NOMO-1 treated with dmso at 0.1 percent for 144 hours (cell line): ENCODE measurements at regions not wholly inside any gene's neighbourhood (a gene's known extent, or its start where the extent isn't known, plus 50 kb on each side); places are given as distances from the start of the nearest gene placed in this dataset.

ENCODE experiments used
- DNase-seq: peaks from one replicate; lab custom pipeline; 2025; ENCODE audit not compliant: unreplicated experiment; lab: John Stamatoyannopoulos, UW

DNA sequence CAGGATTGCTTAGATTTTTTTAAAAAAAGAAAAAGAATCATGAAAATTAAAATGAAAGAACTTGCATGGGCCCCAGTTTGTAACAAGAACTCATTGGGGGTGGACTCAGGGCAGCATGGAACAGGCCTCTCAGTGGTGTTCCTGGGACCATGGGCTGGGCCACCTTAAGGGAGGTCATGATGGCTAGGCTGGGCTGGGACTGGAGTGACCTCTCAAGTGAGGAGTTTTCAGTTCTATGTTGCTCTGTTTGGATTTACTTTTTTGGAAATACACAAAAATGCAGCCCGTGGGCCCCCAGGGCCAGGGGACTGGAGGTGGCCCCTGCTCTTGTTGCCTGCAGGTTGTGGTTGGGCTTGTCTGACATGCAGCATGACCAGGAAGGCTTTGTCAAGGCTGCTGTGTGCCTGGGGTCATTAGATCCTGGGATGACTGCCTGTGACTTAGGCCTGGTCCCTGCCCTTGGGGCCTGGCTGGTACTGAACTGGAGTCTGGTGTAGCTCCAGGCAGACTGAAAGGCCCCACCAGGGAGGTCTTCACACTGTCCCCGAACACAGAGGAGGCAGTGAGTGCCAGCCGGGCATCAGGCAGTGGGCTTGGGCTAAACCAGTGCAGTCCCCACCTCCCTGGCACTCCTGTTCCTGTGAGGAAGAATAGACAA is 115.6 kb downstream of the GLI2 start:
- no peak for DNase-seq

DNA sequence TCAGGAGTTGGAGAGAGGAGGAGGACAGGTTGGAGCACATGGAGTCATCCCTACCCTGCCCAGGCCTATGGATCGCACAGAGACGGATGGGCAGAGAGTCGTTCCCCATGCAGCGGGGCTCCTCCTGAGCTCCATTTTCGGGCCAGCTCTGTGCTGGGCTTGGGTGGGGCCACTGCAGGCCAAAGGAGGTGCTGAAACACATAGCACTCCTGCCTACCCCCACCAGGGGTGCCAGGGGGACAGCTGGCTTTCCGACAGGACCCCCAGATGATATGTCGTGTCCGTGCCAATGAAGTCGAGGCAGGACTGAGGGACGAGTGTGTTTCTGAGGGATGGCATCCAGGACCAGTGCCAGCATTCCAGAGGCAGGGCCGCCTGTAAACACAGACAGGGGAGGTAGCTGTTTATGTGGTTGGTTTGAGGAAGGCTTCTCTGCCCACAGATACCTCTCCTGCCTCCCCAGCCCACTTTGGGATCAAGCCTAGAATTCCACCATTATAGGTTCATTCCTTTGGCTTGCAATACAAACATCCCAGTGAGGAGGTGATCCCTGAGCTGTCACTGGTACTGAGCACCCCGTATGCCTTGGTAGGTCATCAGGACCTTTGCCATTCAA is 116.6 kb downstream of the GLI2 start:
- no peak for DNase-seq

DNA sequence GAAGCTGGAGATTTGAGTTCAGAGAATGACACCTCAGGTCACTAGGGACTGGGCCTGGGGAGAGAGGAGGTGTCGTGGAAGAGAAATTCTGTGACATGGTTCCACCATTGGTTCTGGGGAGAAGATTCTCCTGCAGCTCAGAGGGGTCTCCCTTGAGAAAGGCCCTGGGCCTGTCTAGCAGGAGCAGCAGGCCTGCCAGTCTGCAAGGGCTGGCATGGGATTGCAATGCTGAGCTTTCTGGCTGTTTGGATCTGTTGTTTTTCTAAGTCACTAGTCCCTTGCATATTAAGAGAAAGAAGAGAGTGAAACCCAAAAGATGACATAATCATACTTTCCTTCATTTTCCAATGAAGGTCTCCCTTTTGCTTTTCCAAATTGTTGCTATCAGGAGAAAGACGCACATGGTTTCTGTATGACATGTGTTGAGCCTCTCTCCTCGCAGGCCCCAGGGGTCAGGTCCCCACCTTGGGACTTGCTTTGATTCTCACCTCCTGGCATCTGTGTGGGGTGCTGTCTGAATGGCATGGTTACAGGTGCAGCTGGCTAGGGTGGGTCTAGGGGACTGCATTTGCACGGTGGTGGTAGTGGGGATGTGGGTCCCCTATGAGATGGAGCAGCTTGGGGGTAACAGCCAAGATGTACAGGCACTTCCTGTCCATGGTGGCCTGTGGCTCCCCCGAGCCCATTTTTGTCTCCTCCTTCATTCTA is 117.8 kb downstream of the GLI2 start:
- no peak for DNase-seq

DNA sequence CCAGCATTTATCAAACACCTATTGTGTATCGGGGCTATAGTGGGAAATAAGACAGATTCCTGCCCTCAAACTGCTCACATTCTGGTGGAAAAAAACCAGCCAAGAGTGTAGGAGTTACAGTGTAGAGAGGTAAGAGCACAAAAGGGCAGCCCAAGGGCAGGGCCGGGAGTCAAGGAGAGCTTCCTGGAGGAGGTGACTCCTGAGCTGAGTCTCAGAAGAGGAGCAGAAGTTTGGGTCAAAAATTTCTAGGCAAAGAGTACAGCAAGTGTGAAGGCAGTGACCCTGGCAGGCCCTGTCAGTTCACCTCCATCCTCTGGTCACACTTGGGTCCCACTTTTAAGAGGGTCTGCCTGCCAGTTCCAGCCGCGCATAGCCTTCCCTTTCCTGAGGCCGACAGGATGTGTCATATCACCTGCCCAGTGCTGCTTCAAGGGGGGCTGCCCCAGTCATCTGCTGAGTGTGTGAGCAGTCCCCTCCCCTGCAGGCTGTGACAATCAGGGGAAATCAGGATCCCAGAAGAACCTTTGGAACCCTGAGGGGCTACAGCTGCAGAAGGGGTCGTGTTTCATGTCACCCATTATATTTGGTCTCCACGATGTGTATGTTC is 118.4 kb downstream of the GLI2 start:
- no peak for DNase-seq

DNA sequence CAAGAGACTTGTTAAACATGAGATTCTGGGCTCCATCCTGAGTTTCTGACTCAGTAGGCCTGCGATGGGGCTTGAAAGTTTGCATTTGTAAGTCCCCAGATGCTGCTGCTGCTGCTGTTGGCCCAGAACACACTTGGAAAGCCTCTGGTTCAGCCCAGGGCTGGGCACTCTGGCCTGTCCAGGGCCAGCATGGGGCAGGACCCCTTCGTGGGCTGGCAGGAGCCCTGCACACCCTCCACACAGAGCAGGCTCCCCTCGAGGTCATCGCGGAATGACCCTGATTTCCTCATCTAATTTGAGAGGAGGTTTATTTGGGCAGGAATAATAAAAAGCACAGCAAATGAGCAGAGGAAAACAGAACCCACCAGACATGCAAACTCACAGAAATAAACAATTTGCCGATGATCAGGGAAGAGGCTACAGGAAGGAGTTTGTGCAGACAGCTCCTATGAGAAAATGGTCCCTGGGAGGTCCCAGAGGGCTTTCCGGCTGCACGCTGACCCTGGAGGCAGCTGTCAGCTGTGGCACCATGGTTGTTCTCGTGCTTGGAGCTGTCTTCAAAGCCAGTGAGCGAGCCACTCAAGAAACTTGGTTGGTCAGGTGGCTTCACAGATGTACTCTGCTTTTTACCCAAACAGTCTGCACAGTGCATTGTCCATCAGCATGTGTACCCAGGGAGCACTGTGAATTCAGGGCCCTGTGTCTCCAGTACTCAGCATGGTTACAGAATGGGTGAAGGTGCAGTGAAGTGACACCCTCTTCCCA is 119.3 kb downstream of the GLI2 start:
- DNase-seq = no peak

DNA sequence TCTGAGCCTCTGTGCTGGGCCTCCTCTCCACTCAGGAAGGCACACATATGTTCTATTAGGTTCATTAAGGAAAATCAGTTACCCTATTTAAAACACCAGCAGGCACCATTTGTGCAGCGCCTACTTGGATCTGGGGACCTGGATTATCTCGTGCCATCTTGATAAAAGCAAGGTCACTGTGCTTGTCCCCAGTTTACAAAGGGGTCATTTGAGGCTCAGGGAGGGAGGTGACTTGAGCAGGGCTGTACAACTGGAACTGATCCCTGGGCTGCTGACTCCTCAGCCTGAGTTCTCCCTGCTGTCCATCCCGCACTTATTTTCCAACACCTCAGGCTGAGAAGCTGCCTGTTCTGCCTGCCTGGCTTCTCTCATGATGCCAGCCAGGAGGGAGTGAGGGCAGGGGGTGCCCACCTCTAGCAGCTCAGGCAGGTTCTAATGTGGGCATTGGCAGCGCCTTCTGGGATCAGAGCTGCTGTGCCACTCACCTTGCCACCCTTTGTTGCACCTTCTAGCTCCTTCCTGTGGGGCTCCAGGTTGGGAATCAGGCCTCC is 120.3 kb downstream of the GLI2 start:
- DNase-seq = no peak

DNA sequence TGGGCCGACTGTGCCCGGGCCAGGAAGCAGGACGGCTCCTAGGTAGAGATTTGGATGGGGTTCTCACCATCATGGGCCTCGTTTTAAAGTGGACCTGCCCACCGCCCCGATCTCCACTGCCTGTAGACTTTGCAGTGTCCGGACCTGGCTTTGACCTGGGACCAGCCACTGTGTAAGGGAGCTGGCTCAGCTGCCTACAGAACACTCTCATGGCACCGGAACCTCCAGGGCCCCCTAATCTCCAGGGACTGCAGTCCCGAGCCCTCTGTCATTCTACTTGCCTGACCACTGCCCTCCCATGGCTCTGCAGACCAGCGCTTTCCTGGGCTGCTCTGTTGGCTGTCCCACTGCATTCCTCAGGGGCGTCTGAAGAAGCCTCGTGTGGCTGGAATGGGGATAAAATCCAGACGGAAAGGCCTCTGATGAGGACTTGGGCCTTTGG is 120.8 kb downstream of the GLI2 start:
- DNase-seq = no peak

DNA sequence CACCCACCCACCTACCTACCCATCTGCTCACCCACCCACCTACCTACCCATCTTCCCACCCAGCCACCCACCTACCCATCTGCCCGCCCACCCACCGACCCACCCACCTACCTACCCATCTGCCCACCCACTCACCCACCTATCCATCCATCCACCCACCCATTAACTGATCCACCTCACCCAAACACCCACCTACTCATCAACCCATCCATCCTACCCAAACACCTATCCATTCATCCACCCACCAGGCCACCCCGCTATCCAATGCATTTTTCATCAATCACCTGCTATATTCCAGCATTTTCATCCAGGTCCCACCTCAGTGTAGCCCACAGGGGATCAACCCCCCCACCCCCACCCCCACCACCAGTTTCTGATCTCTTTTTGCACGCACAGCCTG is 121.8 kb downstream of the GLI2 start:
- no peak for DNase-seq

DNA sequence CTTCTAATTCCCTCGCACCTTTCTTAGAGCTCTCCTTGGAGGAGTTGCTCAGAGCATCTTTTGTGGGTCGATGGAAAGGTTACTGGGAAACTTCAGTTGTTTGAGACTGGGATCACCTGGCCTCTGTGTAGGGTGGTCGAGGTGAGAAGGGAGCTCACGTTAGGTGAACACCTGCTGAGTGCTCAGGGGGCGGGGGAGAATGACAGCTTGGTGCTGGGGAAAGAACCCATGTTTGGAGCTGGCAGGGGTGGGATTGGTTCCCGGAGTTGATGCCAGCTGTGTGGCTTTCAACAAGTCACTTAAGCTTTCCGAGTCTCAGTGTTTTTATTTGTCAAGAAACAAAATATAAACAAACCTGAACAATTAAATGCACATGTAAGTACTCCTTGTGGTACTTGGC is 122.3 kb downstream of the GLI2 start:
- no peak for DNase-seq

DNA sequence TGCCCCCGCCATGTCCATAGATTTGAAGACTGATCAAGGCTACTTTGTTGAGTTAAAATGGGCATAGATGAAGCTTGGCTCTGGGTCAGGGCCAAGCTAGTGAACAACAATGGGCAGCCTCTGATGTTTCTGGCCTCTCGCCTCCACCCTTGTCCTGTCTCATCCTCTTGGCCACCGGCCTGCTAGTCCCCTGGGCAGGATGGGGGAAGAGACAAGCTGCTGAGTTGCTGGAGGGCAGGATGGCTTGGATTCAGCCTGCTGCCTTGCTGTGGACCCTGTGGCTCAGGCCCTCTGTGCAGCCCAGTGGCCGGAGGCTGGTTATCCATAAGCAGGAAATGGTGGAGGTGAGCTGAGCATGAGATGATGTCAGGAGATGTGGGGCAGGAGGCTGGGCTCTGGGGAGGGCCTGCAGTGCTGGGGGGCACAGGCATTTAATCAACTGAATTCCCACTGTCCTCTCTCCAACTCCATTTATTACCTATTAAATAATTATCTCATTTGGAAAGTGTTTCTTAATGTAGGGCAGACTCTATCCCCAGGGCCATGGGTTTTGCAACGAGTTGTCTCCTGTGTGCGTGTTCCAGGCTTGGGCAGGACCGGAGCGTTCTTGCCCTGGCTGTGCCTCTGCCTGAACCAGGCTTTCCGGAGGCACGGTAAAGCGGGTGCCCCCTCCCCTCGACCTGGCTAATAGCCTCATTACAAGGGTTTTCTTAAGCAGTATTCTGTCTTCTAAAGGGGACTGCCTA is 122.9 kb downstream of the GLI2 start:
- no peak for DNase-seq

DNA sequence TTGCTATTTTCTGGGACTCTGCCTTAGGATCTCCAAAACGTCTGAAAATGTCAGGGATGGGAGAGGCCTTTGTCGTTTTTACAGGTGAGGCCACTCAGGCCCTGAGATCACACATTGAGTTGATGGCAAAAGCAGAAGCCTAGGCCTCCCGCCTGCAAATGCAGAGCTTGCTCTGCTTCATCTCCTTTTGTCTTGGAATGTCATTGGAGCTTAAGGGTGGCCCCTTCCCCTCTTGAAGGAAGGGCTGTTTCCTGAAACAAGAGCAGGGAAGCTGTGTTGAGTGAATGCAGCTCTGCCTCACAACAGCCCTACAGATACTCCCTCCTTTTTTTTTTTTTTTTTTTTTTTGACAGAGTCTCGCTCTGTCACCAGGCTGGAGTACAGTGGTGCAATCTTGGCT is 123.5 kb downstream of the GLI2 start:
- DNase-seq = no peak

DNA sequence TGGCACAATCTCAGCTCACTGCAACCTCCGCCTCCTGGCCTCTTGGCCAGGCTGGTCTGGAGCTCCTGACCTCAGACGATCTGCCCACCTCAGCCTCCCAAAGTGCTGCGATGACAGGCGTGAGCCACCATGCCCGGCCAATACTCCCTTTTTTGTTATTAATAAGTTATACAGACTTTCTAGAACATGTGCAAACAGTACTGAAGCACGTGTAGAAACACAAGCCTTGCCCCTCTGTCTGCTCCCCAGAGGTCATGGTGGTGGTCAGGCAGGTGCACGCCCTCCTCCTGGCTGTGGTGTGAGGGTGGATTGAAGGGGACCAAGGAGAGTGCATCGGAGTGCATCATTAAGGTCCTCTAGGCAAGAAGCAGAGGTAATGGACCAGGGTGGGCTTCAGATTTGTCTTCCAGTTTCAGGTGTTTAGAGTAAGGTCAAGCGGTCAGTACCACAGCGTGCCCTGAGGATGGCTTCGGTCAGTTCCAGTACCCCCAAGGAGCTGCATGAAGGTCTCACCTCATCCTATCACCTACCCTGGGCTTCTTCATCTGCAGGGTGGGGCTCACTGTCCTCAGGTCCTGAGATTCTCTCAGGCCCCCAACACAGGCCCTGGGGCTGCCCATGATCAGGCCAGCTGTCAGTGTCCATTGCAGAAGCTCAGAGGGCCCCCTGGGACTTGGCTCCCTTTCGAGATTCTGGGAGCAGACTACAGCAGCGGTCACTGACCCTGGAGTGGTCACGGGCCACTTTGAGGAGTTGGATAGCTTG is 124.3 kb downstream of the GLI2 start:
- no peak for DNase-seq

DNA sequence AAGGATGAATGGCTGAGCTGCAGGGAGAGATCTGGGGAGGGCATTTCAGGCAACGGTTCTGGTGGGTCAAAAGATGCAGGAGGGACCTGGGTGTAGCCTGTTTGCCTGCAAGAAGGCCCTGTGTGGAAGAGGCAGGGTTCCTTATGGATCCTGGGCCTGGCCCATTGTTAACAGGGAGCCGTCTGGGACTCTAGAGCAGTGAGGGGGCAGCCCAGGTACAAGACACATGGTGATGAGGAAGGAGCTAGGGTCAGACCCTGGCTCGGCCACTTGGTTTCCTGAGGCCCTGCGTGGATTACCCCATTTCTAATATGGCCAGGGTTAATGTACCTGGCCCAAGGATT is 124.9 kb downstream of the GLI2 start:
- no peak for DNase-seq

DNA sequence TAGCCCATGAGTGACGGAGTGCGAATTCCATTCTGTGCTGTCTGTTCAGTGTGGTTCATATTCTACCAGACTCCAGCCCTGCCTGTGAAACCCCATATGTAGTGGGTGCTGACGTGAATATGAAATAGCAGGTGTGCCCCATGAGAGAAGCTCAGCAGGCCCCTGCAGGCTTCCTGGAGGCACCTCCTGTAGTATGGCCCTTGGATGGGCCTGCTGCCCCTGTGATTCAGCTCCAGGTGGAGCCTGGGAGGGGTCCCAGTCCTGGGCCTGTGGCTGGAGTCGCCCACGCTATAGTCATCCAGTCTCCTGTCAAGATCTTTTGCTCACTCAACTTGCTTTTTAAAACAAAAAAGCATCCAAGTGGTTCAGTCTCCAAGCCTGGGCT is 125.5 kb downstream of the GLI2 start:
- no peak for DNase-seq

DNA sequence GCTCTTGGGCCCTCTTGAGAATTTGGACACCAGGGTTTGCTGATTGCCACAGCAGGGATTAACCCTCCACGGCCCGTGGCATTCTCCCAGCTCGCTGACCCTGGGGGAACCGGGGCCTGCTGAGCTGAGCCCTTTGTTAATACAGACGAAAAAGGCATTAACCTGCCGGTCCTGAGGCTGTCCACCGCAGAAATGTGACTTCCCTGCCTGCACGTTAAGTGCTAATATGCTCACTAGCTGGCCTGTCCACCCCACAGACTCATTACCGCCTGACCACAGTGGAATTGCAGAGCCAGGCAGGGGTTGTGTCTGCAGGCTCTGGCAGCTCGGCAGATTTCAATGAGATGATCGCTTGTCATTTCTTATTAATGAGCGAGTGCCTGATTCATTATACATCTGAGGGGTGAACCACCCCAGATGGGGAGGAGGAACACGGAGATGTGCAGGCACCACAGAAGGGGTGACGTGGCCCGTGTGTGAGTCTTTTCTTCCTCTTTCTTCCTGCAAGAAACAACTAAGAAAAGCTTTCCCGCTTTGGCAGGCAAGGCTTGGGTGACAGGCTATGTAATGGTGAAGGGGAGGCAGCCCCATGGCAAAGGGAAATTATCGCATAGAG is 126.0 kb downstream of the GLI2 start:
- no peak for DNase-seq

DNA sequence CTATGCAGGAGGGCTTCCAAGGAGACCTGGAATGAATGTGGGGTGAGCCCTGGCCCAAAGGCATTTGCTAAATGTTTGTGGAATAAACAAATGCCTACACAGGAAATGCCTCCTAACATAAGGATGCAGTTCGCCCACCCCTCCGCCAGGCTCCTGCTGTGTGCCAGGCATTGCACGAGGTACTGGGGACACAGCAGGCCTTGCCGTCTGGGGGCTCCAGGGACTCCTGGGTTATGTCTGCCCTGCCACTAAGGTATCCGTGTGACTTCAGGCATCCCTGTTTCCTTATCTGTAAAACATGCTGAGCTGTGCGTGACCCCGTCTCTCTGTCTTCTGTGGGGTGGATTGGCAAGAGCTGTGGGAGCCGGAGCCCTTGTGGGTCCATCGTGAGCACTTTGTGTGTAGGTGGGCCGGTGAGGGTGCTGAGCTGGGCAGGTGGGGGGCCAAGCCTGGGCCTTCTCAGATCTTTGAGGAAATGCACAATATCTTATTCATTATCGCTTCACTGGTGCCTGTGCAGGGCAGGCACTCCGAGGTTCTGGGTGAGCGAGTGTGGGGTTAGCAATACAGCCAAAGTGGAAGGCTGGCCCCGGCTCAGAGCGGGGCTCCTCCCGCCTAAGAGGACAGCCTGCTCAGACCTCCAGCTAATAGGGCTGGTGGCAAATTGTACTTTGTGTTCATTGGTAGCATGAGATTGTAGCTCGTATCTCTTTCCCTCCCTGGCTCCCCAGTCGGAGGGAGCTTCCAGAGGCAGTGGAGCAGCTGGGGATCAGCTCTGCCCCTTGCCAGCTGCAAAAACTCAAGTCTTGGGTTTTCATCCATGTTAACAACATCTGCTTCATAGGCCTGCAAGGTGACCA is 126.8 kb downstream of the GLI2 start:
- no peak for DNase-seq

DNA sequence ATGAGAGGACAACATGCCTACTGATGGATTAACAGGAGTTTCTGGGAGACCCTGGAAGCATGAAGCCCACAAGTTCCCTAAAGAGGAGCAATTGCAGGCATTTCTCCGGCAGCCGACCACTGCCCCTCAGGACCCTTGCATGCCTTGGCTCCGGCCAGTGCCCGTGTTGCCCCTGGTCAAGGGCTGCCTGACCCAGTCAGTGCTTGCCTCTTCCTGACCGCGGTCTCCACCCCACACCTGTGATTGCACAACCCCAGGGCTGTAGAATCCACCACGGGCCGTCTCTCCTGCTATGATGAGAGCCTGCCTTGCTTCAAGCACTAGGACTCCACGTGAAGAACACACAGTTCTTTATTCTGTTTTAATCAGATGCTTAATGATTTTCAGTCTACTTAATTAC is 127.5 kb downstream of the GLI2 start:
- no peak for DNase-seq

DNA sequence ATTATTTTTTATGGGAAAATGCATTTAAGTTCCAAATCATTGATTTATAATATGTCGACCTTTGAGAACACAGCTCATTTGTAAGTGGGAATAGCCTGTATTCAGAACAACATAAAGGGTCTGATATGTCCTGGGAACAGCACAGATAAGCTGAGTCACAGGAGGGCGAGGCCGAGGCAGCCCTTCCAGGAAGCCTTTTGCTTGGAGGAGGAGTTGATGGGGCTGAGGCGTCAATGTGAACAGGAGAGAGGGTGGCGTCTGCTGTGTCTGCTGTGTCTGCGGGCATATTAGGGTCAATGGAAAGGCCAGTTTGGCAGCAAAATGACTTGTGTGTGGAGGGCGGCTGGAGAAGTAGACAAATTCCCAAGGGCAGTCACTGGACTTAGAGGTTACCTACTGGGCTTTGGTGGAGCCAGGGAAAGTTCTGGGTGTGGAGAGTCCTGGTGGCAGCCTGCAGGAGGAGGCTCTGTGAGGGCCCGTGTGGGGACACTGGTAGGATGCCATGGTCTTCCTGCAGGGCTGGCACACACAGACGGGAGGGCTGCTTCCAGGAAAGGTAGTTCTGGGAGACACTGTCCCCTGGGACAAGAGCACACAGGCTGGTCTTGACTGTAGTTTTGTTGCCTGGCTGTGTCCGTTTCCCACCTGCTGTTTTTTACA is 128.1 kb downstream of the GLI2 start:
- no peak for DNase-seq
